ENCODE measurements at regions not wholly inside any gene's neighbourhood (a gene's known extent, or its start where the extent isn't known, plus 50 kb on each side); places are given as distances from the start of the nearest gene placed in this dataset.

DNA sequence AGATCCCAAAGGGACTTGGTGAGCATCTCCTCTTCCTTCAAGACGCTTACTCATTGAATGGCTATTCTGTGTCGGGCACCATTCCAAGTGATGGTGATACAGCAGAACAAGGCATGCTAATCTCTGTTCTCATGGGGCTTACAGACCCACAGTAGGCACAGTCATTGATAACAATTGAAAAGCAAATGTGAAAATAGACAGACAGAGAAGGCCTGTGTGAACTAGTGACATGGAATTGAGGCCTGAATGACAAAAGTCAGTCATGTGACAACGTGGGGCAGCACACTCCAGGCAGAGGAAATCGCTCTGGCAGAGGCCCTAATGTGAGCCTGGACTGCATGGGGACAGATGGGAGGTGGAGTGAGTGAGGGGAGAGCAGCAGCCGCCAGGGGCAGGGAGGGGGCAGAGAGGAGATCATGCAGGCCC, 70.7 kb upstream of the CPLX2 start:
- Histone ChIP-seq H3K27ac (ENCODE audit: control insufficient read depth, insufficient read depth) (no peak overlapping the region), H4K20me1 (ENCODE audit: control insufficient read depth, insufficient read depth) (no peaks in the 10 kb centered on the region), H3K9me3 (replicated peaks; ENCODE audit: control insufficient read depth, insufficient read depth, low read length) (no peaks in the 10 kb centered on the region; the same call in 2 of the 3 replicates), H3K9ac (ENCODE audit: control insufficient read depth, insufficient read depth, low read length) (no peak overlapping the region), H2AFZ (ENCODE audit: control insufficient read depth, low read depth, low read length) (no peak overlapping the region), H3K4me3 (no peak overlapping the region), H3K4me2 (ENCODE audit: control insufficient read depth, insufficient read depth) (no peak overlapping the region), H3K4me1 (ENCODE audit: control insufficient read depth, insufficient read depth, low read length) (no peaks in the 10 kb centered on the region), H3K36me3 (ENCODE audit: control insufficient read depth in 2 of 2, insufficient read depth in 2 of 2, low read length in 1 of 2) (no peaks in the 10 kb centered on the region), H3K27me3 (replicated peaks in 1 of 2; ENCODE audit: control insufficient read depth in 2 of 2, insufficient read depth in 2 of 2, low read length in 1 of 2) (peaks cover 5 to 7% of the 10 kb centered on the region in 2 experiments; a peak in 3 of 4 replicates), H3K79me2 (ENCODE audit: control insufficient read depth, insufficient read depth, low read length) (no peaks in the 10 kb centered on the region)
- POLR2A ChIA-PET, result no interaction called here
- FAIRE-seq (no peak), ATAC-seq (no peak), DNase-seq (ENCODE audit: low read depth, low spot score) (no peak)
- SMC1A ChIA-PET (ENCODE audit: uncharacterized antibody, unreplicated experiment), result no interaction called here
- TF ChIP-seq, protein P1, sequence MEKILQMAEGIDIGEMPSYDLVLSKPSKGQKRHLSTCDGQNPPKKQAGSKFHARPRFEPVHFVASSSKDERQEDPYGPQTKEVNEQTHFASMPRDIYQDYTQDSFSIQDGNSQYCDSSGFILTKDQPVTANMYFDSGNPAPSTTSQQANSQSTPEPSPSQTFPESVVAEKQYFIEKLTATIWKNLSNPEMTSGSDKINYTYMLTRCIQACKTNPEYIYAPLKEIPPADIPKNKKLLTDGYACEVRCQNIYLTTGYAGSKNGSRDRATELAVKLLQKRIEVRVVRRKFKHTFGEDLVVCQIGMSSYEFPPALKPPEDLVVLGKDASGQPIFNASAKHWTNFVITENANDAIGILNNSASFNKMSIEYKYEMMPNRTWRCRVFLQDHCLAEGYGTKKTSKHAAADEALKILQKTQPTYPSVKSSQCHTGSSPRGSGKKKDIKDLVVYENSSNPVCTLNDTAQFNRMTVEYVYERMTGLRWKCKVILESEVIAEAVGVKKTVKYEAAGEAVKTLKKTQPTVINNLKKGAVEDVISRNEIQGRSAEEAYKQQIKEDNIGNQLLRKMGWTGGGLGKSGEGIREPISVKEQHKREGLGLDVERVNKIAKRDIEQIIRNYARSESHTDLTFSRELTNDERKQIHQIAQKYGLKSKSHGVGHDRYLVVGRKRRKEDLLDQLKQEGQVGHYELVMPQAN (conservative IDR thresholded peaks at IDR 0.05), result no peak
- no peak for TF ChIP-seq CBX5 (IDR thresholded peaks at IDR 0.05; ENCODE audit: low read depth)
- no peak for TF ChIP-seq ESRRA (IDR thresholded peaks at IDR 0.05; ENCODE audit: low read length)
- TF ChIP-seq E2F8 (IDR thresholded peaks at IDR 0.05; ENCODE audit: low read depth, partially characterized antibody), result no peak
- TF ChIP-seq, protein P2, sequence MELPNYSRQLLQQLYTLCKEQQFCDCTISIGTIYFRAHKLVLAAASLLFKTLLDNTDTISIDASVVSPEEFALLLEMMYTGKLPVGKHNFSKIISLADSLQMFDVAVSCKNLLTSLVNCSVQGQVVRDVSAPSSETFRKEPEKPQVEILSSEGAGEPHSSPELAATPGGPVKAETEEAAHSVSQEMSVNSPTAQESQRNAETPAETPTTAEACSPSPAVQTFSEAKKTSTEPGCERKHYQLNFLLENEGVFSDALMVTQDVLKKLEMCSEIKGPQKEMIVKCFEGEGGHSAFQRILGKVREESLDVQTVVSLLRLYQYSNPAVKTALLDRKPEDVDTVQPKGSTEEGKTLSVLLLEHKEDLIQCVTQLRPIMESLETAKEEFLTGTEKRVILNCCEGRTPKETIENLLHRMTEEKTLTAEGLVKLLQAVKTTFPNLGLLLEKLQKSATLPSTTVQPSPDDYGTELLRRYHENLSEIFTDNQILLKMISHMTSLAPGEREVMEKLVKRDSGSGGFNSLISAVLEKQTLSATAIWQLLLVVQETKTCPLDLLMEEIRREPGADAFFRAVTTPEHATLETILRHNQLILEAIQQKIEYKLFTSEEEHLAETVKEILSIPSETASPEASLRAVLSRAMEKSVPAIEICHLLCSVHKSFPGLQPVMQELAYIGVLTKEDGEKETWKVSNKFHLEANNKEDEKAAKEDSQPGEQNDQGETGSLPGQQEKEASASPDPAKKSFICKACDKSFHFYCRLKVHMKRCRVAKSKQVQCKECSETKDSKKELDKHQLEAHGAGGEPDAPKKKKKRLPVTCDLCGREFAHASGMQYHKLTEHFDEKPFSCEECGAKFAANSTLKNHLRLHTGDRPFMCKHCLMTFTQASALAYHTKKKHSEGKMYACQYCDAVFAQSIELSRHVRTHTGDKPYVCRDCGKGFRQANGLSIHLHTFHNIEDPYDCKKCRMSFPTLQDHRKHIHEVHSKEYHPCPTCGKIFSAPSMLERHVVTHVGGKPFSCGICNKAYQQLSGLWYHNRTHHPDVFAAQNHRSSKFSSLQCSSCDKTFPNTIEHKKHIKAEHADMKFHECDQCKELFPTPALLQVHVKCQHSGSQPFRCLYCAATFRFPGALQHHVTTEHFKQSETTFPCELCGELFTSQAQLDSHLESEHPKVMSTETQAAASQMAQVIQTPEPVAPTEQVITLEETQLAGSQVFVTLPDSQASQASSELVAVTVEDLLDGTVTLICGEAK (IDR thresholded peaks at IDR 0.05; ENCODE audit: borderline replicate concordance), result no peak
- no peak for TF ChIP-seq ZNF207 (IDR thresholded peaks at IDR 0.05; ENCODE audit: borderline replicate concordance)
- TF ChIP-seq BMI1 (IDR thresholded peaks at IDR 0.05; ENCODE audit: borderline replicate concordance), result no peak
- TF ChIP-seq POLR2A (IDR thresholded peaks at IDR 0.05; ENCODE audit: low read depth, low read length), result no peak
- intact Hi-C loops (cut with micrococcal nuclease; ENCODE audit: unreplicated experiment), result no loop called here
- no TSS peak for BruUV-seq (replicated peaks)
- CTCF ChIA-PET, result no interaction called here
- in situ Hi-C loops (cut with MboI), result no loop called here
- RAD21 ChIA-PET (ENCODE audit: unreplicated experiment), result no interaction called here
- WGBS (ENCODE audit: insufficient coverage, insufficient replicate concordance, low lambda C conversion rate, missing lambda C conversion rate), result 9% methylated on average over 5 of the region's 5 CpGs
